ENCODE measurements at regions not wholly inside any gene's neighbourhood (a gene's known extent, or its start where the extent isn't known, plus 50 kb on each side); places are given as distances from the start of the nearest gene placed in this dataset. TPM values are rescaled to one million over a fixed set of nuclear protein-coding genes. Genes with fewer than 3 reads are reported as not detected.

GRCh38 chr5:24433555-24433954, 211.2 kb downstream of the CDH10 start (continued):
- TF ChIP-seq RCOR1 (IDR thresholded peaks at IDR 0.05; ENCODE audit: borderline replicate concordance in 1 of 2, low read depth in 2 of 2, low read length in 2 of 2) (no peak), MCM7 (IDR thresholded peaks at IDR 0.05) (no peak), SLC30A9 (CRISPR knock-in tag; IDR thresholded peaks at IDR 0.05) (no peak), SP1 (CRISPR knock-in tag; IDR thresholded peaks at IDR 0.05) (no peak), ZFP36 (IDR thresholded peaks at IDR 0.05; ENCODE audit: low read depth, low read length, partially characterized antibody) (no peak)

Small RNA genes in the stretch of these regions (small RNA-seq; reads per million reads assigned to genes)
- gene AC026784.1 = not detected
- not detected for gene RF00019
- gene RF00561 = not detected
